ENCODE measurements at regions not wholly inside any gene's neighbourhood (a gene's known extent, or its start where the extent isn't known, plus 50 kb on each side); places are given as distances from the start of the nearest gene placed in this dataset.

GRCh38 chr3:177783338-177783737 lies 586.1 kb upstream of the TBL1XR1 start:
- no peak for TF ChIP-seq EP300 (IDR thresholded peaks at IDR 0.05; ENCODE audit: borderline replicate concordance in 1 of 2, low read depth in 2 of 2, low read length in 2 of 2)
- no peak for TF ChIP-seq CTCF (IDR thresholded peaks at IDR 0.05; ENCODE audit: control extremely low read depth in 1 of 3, insufficient read depth in 1 of 3, low read depth in 1 of 3, low read length in 3 of 3)
- TF ChIP-seq POLR2AphosphoS5 (IDR thresholded peaks at IDR 0.05; ENCODE audit: low read depth, low read length): no peak
